SH-SY5Y (cell line): ENCODE measurements at regions not wholly inside any gene's neighbourhood (a gene's known extent, or its start where the extent isn't known, plus 50 kb on each side); places are given as distances from the start of the nearest gene placed in this dataset.

Source experiments
- GATA2 ChIP-seq: IDR thresholded peaks from 2 replicates; pipeline ENCODE4 v1.6.1; 2011; ENCODE audit warnings: mild to moderate bottlenecking, low read depth, low read length
- GATA3 ChIP-seq: IDR thresholded peaks from 2 replicates; pipeline ENCODE4 v1.6.1; 2011; ENCODE audit warnings: low read depth, mild to moderate bottlenecking, low read length, moderate library complexity

DNA sequence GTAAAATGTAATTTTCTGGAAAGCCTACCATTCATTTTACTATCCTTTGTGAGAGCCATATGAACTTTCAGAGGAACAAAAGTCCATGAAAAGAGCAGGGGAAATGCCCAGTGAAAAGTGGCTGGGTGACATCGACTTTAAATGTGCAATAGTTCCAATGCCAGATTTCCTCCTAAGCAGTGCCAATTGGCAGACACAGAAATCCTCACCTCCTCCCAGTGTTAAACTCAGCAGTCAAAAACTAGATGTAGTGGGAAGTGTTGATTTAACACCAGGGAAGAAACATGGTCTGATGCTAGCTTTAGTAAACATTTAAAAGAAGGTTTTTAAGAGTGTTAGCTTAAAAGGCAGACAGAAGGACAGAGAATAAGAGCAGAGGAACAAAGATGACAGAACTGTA lies 2055.2 kb downstream of the MAT2B start:
- no peak for TF ChIP-seq GATA3
- no peak for TF ChIP-seq GATA2
